ENCODE measurements at regions not wholly inside any gene's neighbourhood (a gene's known extent, or its start where the extent isn't known, plus 50 kb on each side); places are given as distances from the start of the nearest gene placed in this dataset.

- no peaks in the 10 kb centered on the region for H3K36me3 ChIP-seq
- H3K9me3 ChIP-seq, result no peaks in the 10 kb centered on the region
- ATAC-seq, result no peak
- intact Hi-C loops (cut with DNase I), result no loop called here
- TF ChIP-seq, protein P1, sequence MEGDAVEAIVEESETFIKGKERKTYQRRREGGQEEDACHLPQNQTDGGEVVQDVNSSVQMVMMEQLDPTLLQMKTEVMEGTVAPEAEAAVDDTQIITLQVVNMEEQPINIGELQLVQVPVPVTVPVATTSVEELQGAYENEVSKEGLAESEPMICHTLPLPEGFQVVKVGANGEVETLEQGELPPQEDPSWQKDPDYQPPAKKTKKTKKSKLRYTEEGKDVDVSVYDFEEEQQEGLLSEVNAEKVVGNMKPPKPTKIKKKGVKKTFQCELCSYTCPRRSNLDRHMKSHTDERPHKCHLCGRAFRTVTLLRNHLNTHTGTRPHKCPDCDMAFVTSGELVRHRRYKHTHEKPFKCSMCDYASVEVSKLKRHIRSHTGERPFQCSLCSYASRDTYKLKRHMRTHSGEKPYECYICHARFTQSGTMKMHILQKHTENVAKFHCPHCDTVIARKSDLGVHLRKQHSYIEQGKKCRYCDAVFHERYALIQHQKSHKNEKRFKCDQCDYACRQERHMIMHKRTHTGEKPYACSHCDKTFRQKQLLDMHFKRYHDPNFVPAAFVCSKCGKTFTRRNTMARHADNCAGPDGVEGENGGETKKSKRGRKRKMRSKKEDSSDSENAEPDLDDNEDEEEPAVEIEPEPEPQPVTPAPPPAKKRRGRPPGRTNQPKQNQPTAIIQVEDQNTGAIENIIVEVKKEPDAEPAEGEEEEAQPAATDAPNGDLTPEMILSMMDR (IDR thresholded peaks at IDR 0.05), result no peak
- DNase-seq, result no peak
- H3K27ac ChIP-seq, result no peak overlapping the region
- H3K27me3 ChIP-seq, result no peaks in the 10 kb centered on the region
- H3K4me1 ChIP-seq, result no peaks in the 10 kb centered on the region
- no peak overlapping the region for H3K4me3 ChIP-seq
Measured at GRCh38 chr7:41039386-41039953, 663.4 kb downstream of the INHBA start.

DNA sequence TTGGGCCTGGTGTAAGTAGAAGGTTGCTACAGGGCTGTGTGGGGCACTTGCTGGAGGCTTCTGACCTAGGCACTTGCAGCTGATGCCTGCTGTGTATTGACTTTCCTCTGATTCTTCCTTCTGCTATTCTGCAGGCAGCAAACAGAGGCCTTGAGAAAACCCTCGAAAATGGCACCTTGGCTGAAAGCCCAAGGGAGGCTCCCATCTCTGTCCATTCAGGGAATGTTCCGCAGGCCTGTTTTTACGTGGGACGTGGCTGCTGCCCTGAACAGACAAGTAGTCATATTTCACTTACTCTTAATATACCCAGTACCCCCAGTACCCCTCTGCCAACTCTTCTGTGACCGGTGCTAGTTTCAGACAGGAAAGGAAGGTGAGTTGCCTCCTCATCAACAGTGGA is 664.7 kb downstream of the INHBA start:
- H3K27ac ChIP-seq, result no peak overlapping the region
- DNase-seq (no peak), ATAC-seq (no peak)
- H3K27me3 ChIP-seq, result no peaks in the 10 kb centered on the region
- no peaks in the 10 kb centered on the region for H3K4me1 ChIP-seq
- H3K9me3 ChIP-seq, result no peaks in the 10 kb centered on the region
- no peaks in the 10 kb centered on the region for H3K36me3 ChIP-seq
- no peak overlapping the region for H3K4me3 ChIP-seq
- TF ChIP-seq, protein P1 (IDR thresholded peaks at IDR 0.05), result no peak
- intact Hi-C loops (cut with DNase I), result no loop called here

DNA sequence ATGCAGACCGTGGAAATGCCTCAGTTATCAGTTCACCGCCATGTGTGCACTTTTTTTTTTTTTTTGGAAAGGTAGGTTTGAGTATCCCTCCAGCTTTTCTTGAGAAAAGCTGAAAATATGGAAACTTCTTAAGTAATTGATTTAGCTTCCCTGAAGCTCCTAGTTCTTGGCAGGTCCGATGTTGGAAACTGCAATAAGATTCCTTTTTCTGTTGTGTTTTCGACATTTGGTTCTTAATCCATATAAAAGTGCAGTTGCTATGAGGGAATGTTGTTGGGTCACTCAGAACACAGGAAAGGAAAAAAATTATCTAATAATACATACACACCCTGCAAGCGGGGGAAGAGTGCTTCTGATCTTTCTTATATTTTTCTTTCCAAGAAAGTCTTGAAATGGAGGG is 665.2 kb downstream of the INHBA start:
- no peak for ATAC-seq
- Histone ChIP-seq H3K4me1 (no peaks in the 10 kb centered on the region), H3K9me3 (no peaks in the 10 kb centered on the region), H3K4me3 (no peak overlapping the region), H3K27ac (no peak overlapping the region), H3K27me3 (no peaks in the 10 kb centered on the region), H3K36me3 (no peaks in the 10 kb centered on the region)
- no peak for DNase-seq
- intact Hi-C loops (cut with DNase I), result no loop called here
- TF ChIP-seq, protein P1 (IDR thresholded peaks at IDR 0.05), result no peak

DNA sequence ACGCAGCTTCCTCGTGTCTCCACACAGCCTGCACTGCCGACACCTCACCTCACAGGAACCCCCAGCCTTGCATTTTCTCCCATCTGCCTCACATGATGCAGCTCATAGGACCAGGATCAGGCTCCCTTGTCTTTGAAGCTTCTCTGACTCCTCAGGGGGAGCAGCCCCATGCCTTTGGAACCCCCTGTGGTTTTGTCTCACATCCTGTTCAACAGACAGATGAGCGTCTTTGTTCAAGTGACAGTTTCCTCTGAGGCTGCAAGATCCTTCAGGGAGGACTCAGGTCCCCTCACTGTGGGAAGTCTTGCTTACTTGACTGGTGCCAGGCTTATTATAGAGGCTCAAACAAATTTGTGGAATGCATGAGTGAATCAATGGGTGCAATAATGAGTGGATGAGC is 667.1 kb downstream of the INHBA start:
- H3K27ac ChIP-seq, result no peak overlapping the region
- DNase-seq (no peak), ATAC-seq (no peak)
- H3K9me3 ChIP-seq, result no peaks in the 10 kb centered on the region
- H3K4me1 ChIP-seq, result no peaks in the 10 kb centered on the region
- no peaks in the 10 kb centered on the region for H3K36me3 ChIP-seq
- TF ChIP-seq, protein P1 (IDR thresholded peaks at IDR 0.05), result no peak
- H3K4me3 ChIP-seq, result no peak overlapping the region
- no peaks in the 10 kb centered on the region for H3K27me3 ChIP-seq
- intact Hi-C loops (cut with DNase I), result no loop called here

GRCh38 chr7:41033500-41033899 is 669.4 kb downstream of the INHBA start:
- TF ChIP-seq, protein P1 (IDR thresholded peaks at IDR 0.05), result no peak
- no peaks in the 10 kb centered on the region for H3K9me3 ChIP-seq
- no peaks in the 10 kb centered on the region for H3K27me3 ChIP-seq
- DNase-seq (no peak), ATAC-seq (no peak)
- no peak overlapping the region for H3K4me3 ChIP-seq
- H3K4me1 ChIP-seq, result no peaks in the 10 kb centered on the region
- no peaks in the 10 kb centered on the region for H3K36me3 ChIP-seq
- intact Hi-C loops (cut with DNase I), result no loop called here
- H3K27ac ChIP-seq, result no peak overlapping the region

- no peaks in the 10 kb centered on the region for H3K9me3 ChIP-seq
- no peaks in the 10 kb centered on the region for H3K27me3 ChIP-seq
- no peak overlapping the region for H3K27ac ChIP-seq
- intact Hi-C loops (cut with DNase I), result no loop called here
- DNase-seq (no peak), ATAC-seq (no peak)
- H3K36me3 ChIP-seq, result no peaks in the 10 kb centered on the region
- TF ChIP-seq, protein P1 (IDR thresholded peaks at IDR 0.05), result no peak
- no peak overlapping the region for H3K4me3 ChIP-seq
- H3K4me1 ChIP-seq, result no peaks in the 10 kb centered on the region
Measured at GRCh38 chr7:41030673-41031072, 672.2 kb downstream of the INHBA start.
